HCT116 (cell line): ENCODE measurements at regions not wholly inside any gene's neighbourhood (a gene's known extent, or its start where the extent isn't known, plus 50 kb on each side); places are given as distances from the start of the nearest gene placed in this dataset.

Source experiments
- ATAC-seq: fragments of 200-7000 bp; cut with Tn5 transposase; 2 replicates; pipeline ENCODE4 v1.9.1; 2020; ENCODE audit warnings: mild to moderate bottlenecking, moderate library complexity
- BruUV-seq: library from RNA; stranded (reverse); fragments of 400-500 nt; replicated peaks from 2 replicates; lab custom pipeline; 2021; lab: Mats Ljungman, UMichigan
- CTCF ChIA-PET: fragments of 300-600 bp; sonication (Branson Sonifier 250); formaldehyde crosslinking; loops from one replicate; lab custom pipeline; 2021; ENCODE audit warnings: antibody characterized with exemption; lab: Charles Lee
- POLR2A ChIA-PET: fragments of 300-600, 350-600 bp; sonication (Branson Sonifier 250); formaldehyde crosslinking; loops from one replicate; lab custom pipeline; 2021; ENCODE audit warnings: antibody characterized with exemption; lab: Charles Lee
- RAD21 ChIA-PET, 2 experiments: fragments of 300-600 bp; sonication (Branson Sonifier 250); formaldehyde crosslinking; loops; one replicate each; lab custom pipeline; 2023; ENCODE audit warnings: low total read pairs in 2 of 2; ENCODE audit not compliant: uncharacterized antibody in 2 of 2, unreplicated experiment in 2 of 2, low non-redundant PET in 1 of 2; lab: Charles Lee
- DNase-seq: peaks from one replicate; pipeline ENCODE4 v3.0.0-alpha.2; 2010; ENCODE audit warnings: low read depth, low spot score
- H2AFZ ChIP-seq: fragments of 200-600 bp; shearing (Covaris generic), sonication (generic); 2 replicates; pipeline ENCODE4 v1.6.1; 2017; ENCODE audit warnings: low read depth, mixed run types, mixed read lengths, antibody characterized with exemption, low read length; ENCODE audit not compliant: poor library complexity, severe bottlenecking
- H3K27ac ChIP-seq: 2 replicates; pipeline ENCODE4 v1.5.1; 2012; ENCODE audit warnings: low read depth, low read length
- H3K27me3 ChIP-seq: fragments of 200-600 bp; sonication (generic); 2 replicates; pipeline ENCODE4 v1.6.1; 2016; ENCODE audit warnings: mixed run types, low read length, mixed read lengths; ENCODE audit not compliant: insufficient read depth
- H3K36me3 ChIP-seq, 2 experiments: fragments of 200-500 bp in 1 of 2; fragments of 200-600 bp in 1 of 2; sonication (Bioruptor generic) in 1 of 2; sonication (generic) in 1 of 2; 2 replicates each; pipeline versions ENCODE4 v1.5.1 to v1.6.1; 2014 to 2016; ENCODE audit warnings: low read length in 2 of 2, inconsistent platforms in 1 of 2, mixed read lengths in 1 of 2, mixed run types in 1 of 2; ENCODE audit not compliant: insufficient read depth in 2 of 2, control insufficient read depth in 1 of 2
- H3K4me1 ChIP-seq, 2 experiments: fragments of 200-600 bp in 1 of 2; sonication (generic) in 1 of 2; 2 replicates each; pipeline versions ENCODE4 v1.5.1 to v1.6.1; 2012 to 2017; ENCODE audit warnings: low read length in 2 of 2, inconsistent platforms in 1 of 2, mild to moderate bottlenecking in 1 of 2, mixed read lengths in 1 of 2, mixed run types in 1 of 2, moderate library complexity in 1 of 2; ENCODE audit not compliant: insufficient read depth in 2 of 2, control insufficient read depth in 1 of 2
- H3K4me2 ChIP-seq: fragments of 200-600 bp; sonication (generic); 2 replicates; pipeline ENCODE4 v1.6.1; 2017; ENCODE audit warnings: mixed run types, low read length, mixed read lengths
- H3K4me3 ChIP-seq, 2 experiments: fragments of 200-600 bp in 1 of 2; sonication (generic) in 1 of 2; replicated peaks in 1 of 2; 2 replicates each; pipeline ENCODE4 v1.5.1; 2011 to 2016; ENCODE audit warnings: low read length in 2 of 2, control low read depth in 1 of 2, low read depth in 1 of 2, mild to moderate bottlenecking in 1 of 2, mixed read lengths in 1 of 2, mixed run types in 1 of 2
- H3K79me2 ChIP-seq: fragments of 200-600 bp; sonication (generic); 2 replicates; pipeline ENCODE4 v1.6.1; 2017; ENCODE audit warnings: mild to moderate bottlenecking, mixed run types, low read length, moderate library complexity, mixed read lengths; ENCODE audit not compliant: insufficient read depth
- H3K9ac ChIP-seq: fragments of 200-600 bp; sonication (generic); 2 replicates; pipeline ENCODE4 v1.6.1; 2016; ENCODE audit warnings: low read length, mixed read lengths
- H3K9me2 ChIP-seq: fragments of 200-600 bp; sonication (generic), shearing (Covaris generic); 2 replicates; pipeline ENCODE4 v1.6.1; 2017; ENCODE audit warnings: mixed run types, mild to moderate bottlenecking, moderate library complexity; ENCODE audit not compliant: insufficient read depth
- H3K9me3 ChIP-seq, 2 experiments: fragments of 200-500 bp in 1 of 2; fragments of 200-600 bp in 1 of 2; sonication (Bioruptor generic) in 1 of 2; sonication (generic) in 1 of 2; 2 replicates each; pipeline ENCODE4 v1.6.1; 2014 to 2017; ENCODE audit warnings: low read length in 2 of 2, mixed read lengths in 2 of 2, inconsistent platforms in 1 of 2, low read depth in 1 of 2, mild to moderate bottlenecking in 1 of 2, mixed run types in 1 of 2, moderate library complexity in 1 of 2; ENCODE audit not compliant: control insufficient read depth in 1 of 2, insufficient read depth in 1 of 2
- H4K20me1 ChIP-seq: fragments of 200-600 bp; sonication (generic), shearing (Covaris generic); 2 replicates; pipeline ENCODE4 v1.6.1; 2017; ENCODE audit warnings: mixed run types, mild to moderate bottlenecking, moderate library complexity; ENCODE audit not compliant: insufficient read depth
- ATF3 ChIP-seq: IDR thresholded peaks from 2 replicates; pipeline ENCODE4 v1.6.1; 2012
- CTCF ChIP-seq, 3 experiments: fragments of 200-600 bp in 1 of 3; sonication (generic) in 1 of 3; IDR thresholded peaks in 2 of 3; conservative IDR thresholded peaks in 1 of 3; 2 replicates each; pipeline ENCODE4 v1.5.1; 2012 to 2017; ENCODE audit warnings: low read depth in 2 of 3, low read length in 2 of 3, antibody characterized with exemption in 1 of 3, borderline replicate concordance in 1 of 3, control low read depth in 1 of 3, mild to moderate bottlenecking in 1 of 3, mixed read lengths in 1 of 3, mixed run types in 1 of 3, moderate library complexity in 1 of 3; ENCODE audit not compliant: insufficient read depth in 1 of 3
- EZH2phosphoT487 ChIP-seq: fragments of 200-600 bp; IDR thresholded peaks from 2 replicates; pipeline ENCODE4 v1.6.1; 2018; ENCODE audit warnings: antibody characterized with exemption, borderline replicate concordance
- MAX ChIP-seq: IDR thresholded peaks from 2 replicates; pipeline ENCODE4 v1.6.1; 2012
- POLR2AphosphoS5 ChIP-seq: IDR thresholded peaks from 2 replicates; pipeline ENCODE4 v1.6.1; 2011; ENCODE audit warnings: mild to moderate bottlenecking, low read depth, low read length, moderate library complexity
- RAD21 ChIP-seq: IDR thresholded peaks from 2 replicates; pipeline ENCODE4 v1.6.1; 2012; ENCODE audit warnings: low read depth, mild to moderate bottlenecking
- SIN3A ChIP-seq: IDR thresholded peaks from 2 replicates; pipeline ENCODE4 v1.6.1; 2012; ENCODE audit warnings: low read depth
- SP1 ChIP-seq: IDR thresholded peaks from 2 replicates; pipeline ENCODE4 v1.6.1; 2012; ENCODE audit warnings: low read depth
- intact Hi-C: fragments of 100-400 bp; cut with micrococcal nuclease; formaldehyde crosslinking; loops from 2 replicates; pipeline ENCODE4 v1.10.0; 2022

- CTCF ChIA-PET: no interaction called here
These were observed 676.0 kb downstream of the PLA2G4A start for GRCh38 chr1:187504779-187505178.

More at GRCh38 chr1:187504779-187505178, 676.0 kb downstream of the PLA2G4A start:
- intact Hi-C loops: no loop called here
- no peaks in the 10 kb centered on the region for H3K27me3 ChIP-seq
- H3K27ac ChIP-seq: no peak overlapping the region
- no peak overlapping the region for H3K4me3 ChIP-seq
- H3K9me2 ChIP-seq: no peaks in the 10 kb centered on the region
- no TSS peak for BruUV-seq
- H3K36me3 ChIP-seq: no peaks in the 10 kb centered on the region
- no peak overlapping the region for H3K4me2 ChIP-seq
- no peak overlapping the region for H3K9ac ChIP-seq
- POLR2A ChIA-PET: no interaction called here
- no peaks in the 10 kb centered on the region for H3K9me3 ChIP-seq
- DNase-seq (no peak), ATAC-seq (no peak)
- TF ChIP-seq SP1: no peak
- TF ChIP-seq POLR2AphosphoS5: no peak
- TF ChIP-seq RAD21: no peak
- TF ChIP-seq MAX: no peak
- no peak for TF ChIP-seq EZH2phosphoT487
- no peak for TF ChIP-seq CTCF (IDR thresholded peaks at IDR 0.05 in 2 of 3, conservative IDR thresholded peaks at IDR 0.05 in 1 of 3; ENCODE audit: borderline replicate concordance in 1 of 3, insufficient read depth in 1 of 3, low read depth in 2 of 3, low read length in 2 of 3)
- no peak for TF ChIP-seq SIN3A
- TF ChIP-seq ATF3: no peak
- no peak overlapping the region for H2AFZ ChIP-seq
- H3K79me2 ChIP-seq: no peaks in the 10 kb centered on the region
- H4K20me1 ChIP-seq: no peaks in the 10 kb centered on the region
- no peaks in the 10 kb centered on the region for H3K4me1 ChIP-seq
- RAD21 ChIA-PET: no interaction called here
